Body of pancreas (tissue), 4 donors: ENCODE measurements at regions not wholly inside any gene's neighbourhood (a gene's known extent, or its start where the extent isn't known, plus 50 kb on each side); places are given as distances from the start of the nearest gene placed in this dataset.
"Not testable (repeated sequence)": the region's sequence is repeated elsewhere in the genome, so short reads cannot be mapped to it uniquely, and the experiment has no call there.

ENCODE experiments used
- ATAC-seq: fragments of 150-250 bp; one replicate; pipeline ENCODE4 v1.9.1; 2016
- DNase-seq, 4 donors: peaks; one replicate each; pipeline ENCODE4 v3.0.0-alpha.2; 2019
- H3K27ac ChIP-seq, 4 donors: fragments of 200-600 bp; sonication (generic); 1 replicate in 3 of 4; 2 replicates in 1 of 4; pipeline versions ENCODE4 v1.5.1 to v1.6.1; 2016 to 2019; ENCODE audit warnings: mild to moderate bottlenecking in 1 of 4, mixed read lengths in 1 of 4, moderate library complexity in 1 of 4
- H3K27me3 ChIP-seq, 2 donors: fragments of 200-600 bp; sonication (generic); one replicate each; pipeline ENCODE4 v1.6.0; 2016; ENCODE audit warnings: mild to moderate bottlenecking in 1 of 2
- H3K36me3 ChIP-seq, 2 donors: fragments of 200-600 bp; sonication (generic); replicated peaks in 1 of 2; 2 replicates each; pipeline ENCODE4 v1.5.1; 2016; ENCODE audit warnings: low read depth in 2 of 2; ENCODE audit not compliant: insufficient read depth in 1 of 2
- H3K4me1 ChIP-seq: fragments of 200-600 bp; sonication (generic); one replicate; pipeline ENCODE4 v1.6.0; 2016
- H3K4me3 ChIP-seq, 2 donors: fragments of 200-600 bp; sonication (generic); 1 replicate in 1 of 2; 2 replicates in 1 of 2; pipeline ENCODE4 v1.5.1; 2016 to 2019
- H3K9me3 ChIP-seq, 3 donors: fragments of 200-600 bp; sonication (generic); 1 replicate in 2 of 3; 2 replicates in 1 of 3; pipeline ENCODE4 v1.5.1; 2016
- CTCF ChIP-seq, 7 experiments: fragments of 450-650 bp in 4 of 7; fragments of 200-600 bp in 3 of 7; sonication (generic) in 3 of 7; IDR thresholded peaks; one replicate each; pipeline ENCODE4 v1.5.1; 2016 to 2019; ENCODE audit warnings: antibody characterized with exemption in 7 of 7
- POLR2A ChIP-seq, 3 donors: fragments of 450-650 bp; IDR thresholded peaks; one replicate each; pipeline ENCODE4 v1.6.1; 2016; ENCODE audit warnings: antibody characterized with exemption in 3 of 3, mild to moderate bottlenecking in 2 of 3
- WGBS, 2 donors: methylation state at CpG; one replicate each; pipeline ENCODE4 v1.1.5; 2017; 5-methylcytosine and 5-hydroxymethylcytosine counted together
- intact Hi-C: fragments of 100-400 bp; cut with DNase I; formaldehyde crosslinking; loops from one replicate; pipeline ENCODE4 v1.15.1; 2023

- Histone ChIP-seq H3K27ac (no peak overlapping the region), H3K4me1 (no peaks in the 10 kb centered on the region), H3K4me3 (no peak overlapping the region), H3K36me3 (no peaks in the 10 kb centered on the region), H3K27me3 (no peaks in the 10 kb centered on the region), H3K9me3 (peaks cover 0 to 6% (median 0%) of the 10 kb centered on the region in 3 donors)
- ATAC-seq: no peak
- 39 to 59% methylated on average over 5 of the region's 5 CpGs for WGBS, 2 donors
- DNase-seq: no peak
- TF ChIP-seq CTCF (IDR thresholded peaks at IDR 0.05) (no peak), POLR2A (IDR thresholded peaks at IDR 0.05) (no peak)
- intact Hi-C loops: no loop called here
These were observed 661.8 kb downstream of the DTWD2 start for GRCh38 chr5:118326481-118327045.

- no peaks in the 10 kb centered on the region for H3K36me3 ChIP-seq
- 23 to 27% methylated on average over 2 of the region's 2 CpGs for WGBS, 2 donors
- TF ChIP-seq POLR2A (IDR thresholded peaks at IDR 0.05) (no peak), CTCF (IDR thresholded peaks at IDR 0.05) (no peak)
- no peak overlapping the region for H3K4me3 ChIP-seq
- no peaks in the 10 kb centered on the region for H3K4me1 ChIP-seq
- H3K27ac ChIP-seq: no peak overlapping the region
- no peak for DNase-seq
- intact Hi-C loops: no loop called here
- peaks cover 0 to 6% (median 0%) of the 10 kb centered on the region in 3 donors for H3K9me3 ChIP-seq
- no peak for ATAC-seq
- no peaks in the 10 kb centered on the region for H3K27me3 ChIP-seq
These were observed 662.4 kb downstream of the DTWD2 start for GRCh38 chr5:118325931-118326330.

DNA sequence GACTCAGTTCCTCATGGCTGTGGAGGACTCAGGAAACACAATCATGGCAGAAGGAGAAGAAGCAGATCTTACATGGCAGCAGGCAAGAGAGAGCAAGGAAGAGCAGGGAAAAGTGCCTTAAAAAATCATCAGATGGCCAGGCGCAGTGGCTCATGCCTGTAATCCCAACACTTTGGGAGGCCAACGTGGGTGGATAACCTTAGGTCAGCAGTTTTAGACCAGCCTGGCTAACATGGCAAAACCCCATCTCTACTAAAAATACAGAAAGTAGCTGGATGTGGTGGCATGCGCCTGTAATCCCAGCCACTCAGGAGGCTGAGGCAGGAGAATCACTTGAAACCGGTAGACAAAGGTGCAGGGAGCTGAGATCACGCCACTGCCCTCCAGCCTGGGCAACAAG, 664.6 kb downstream of the DTWD2 start:
- 83 to 88% methylated on average over 5 of the region's 5 CpGs for WGBS, 2 donors

GRCh38 chr5:118321081-118321480, 667.3 kb downstream of the DTWD2 start:
- Histone ChIP-seq H3K4me1 (no peaks in the 10 kb centered on the region), H3K36me3 (no peaks in the 10 kb centered on the region), H3K27me3 (no peaks in the 10 kb centered on the region), H3K27ac (no peak overlapping the region), H3K4me3 (no peak overlapping the region), H3K9me3 (peaks cover 0 to 6% (median 0%) of the 10 kb centered on the region in 3 donors)
- DNase-seq (no peak), ATAC-seq (no peak)
- intact Hi-C loops: no loop called here
- TF ChIP-seq POLR2A (IDR thresholded peaks at IDR 0.05) (no peak), CTCF (IDR thresholded peaks at IDR 0.05) (no peak)
- 54 to 59% methylated on average over 2 of the region's 2 CpGs for WGBS, 2 donors

More for the DNA sequence above, 664.6 kb downstream of the DTWD2 start:
- H3K4me1 ChIP-seq, intact Hi-C loops, H3K27ac ChIP-seq, DNase-seq, H3K27me3 ChIP-seq, H3K36me3 ChIP-seq, H3K4me3 ChIP-seq, ATAC-seq, H3K9me3 ChIP-seq: not testable (repeated sequence)

DNA sequence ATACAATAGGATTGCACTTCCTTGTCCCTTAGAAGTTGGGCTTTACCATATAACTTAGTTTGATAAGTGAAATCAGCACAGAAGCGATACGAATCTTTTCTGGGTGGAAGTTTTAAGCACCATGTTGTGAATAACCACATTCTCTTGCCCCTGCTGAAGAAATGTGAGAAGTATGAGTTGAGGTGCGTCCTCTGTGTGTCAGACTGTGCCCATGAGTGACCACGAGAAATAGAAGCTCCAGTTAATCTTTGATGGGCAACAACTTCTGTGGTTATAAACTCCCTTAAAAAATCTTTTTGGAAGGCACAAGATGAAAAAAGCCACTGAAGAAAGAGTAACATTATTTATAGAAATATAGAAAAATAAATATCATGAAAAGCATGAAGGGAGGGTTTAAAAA, 668.2 kb downstream of the DTWD2 start:
- DNase-seq (no peak), ATAC-seq (no peak)
- Histone ChIP-seq H3K27ac (no peak overlapping the region), H3K4me3 (no peak overlapping the region), H3K27me3 (no peaks in the 10 kb centered on the region), H3K9me3 (peaks cover 0 to 6% (median 0%) of the 10 kb centered on the region in 3 donors), H3K36me3 (no peaks in the 10 kb centered on the region), H3K4me1 (no peaks in the 10 kb centered on the region)
- 76 to 84% methylated on average over 4 of the region's 4 CpGs for WGBS, 2 donors
- intact Hi-C loops: no loop called here
- no peak for TF ChIP-seq CTCF (IDR thresholded peaks at IDR 0.05)
- no peak for TF ChIP-seq POLR2A (IDR thresholded peaks at IDR 0.05)
